ENCODE measurements at regions not wholly inside any gene's neighbourhood (a gene's known extent, or its start where the extent isn't known, plus 50 kb on each side); places are given as distances from the start of the nearest gene placed in this dataset.

DNA sequence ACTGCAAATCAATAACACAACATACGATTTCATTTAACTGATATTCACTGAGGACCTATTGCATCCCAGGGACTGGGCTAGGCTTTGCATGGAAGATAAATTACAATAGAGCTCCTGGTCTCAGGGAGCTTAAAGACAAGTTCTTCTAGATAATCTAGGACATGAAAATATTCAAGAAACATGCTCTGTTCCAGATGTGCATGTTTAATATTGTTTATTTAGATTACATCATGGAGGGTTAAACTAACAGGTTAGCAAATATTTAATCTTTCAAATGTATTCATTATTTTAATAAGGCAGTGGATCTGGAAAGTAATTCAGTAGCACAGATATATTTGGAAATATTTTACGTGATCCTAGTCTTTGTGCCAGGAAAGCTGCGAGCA lies 2430.3 kb downstream of the PCDH7 start:
- DNase-seq (ENCODE audit: low spot score in 2 of 2) = no peak
- TF ChIP-seq POLR2AphosphoS5 (IDR thresholded peaks at IDR 0.05) (no peak), POLR2A (IDR thresholded peaks at IDR 0.05) (no peak)
- TF ChIP-seq, protein P1, sequence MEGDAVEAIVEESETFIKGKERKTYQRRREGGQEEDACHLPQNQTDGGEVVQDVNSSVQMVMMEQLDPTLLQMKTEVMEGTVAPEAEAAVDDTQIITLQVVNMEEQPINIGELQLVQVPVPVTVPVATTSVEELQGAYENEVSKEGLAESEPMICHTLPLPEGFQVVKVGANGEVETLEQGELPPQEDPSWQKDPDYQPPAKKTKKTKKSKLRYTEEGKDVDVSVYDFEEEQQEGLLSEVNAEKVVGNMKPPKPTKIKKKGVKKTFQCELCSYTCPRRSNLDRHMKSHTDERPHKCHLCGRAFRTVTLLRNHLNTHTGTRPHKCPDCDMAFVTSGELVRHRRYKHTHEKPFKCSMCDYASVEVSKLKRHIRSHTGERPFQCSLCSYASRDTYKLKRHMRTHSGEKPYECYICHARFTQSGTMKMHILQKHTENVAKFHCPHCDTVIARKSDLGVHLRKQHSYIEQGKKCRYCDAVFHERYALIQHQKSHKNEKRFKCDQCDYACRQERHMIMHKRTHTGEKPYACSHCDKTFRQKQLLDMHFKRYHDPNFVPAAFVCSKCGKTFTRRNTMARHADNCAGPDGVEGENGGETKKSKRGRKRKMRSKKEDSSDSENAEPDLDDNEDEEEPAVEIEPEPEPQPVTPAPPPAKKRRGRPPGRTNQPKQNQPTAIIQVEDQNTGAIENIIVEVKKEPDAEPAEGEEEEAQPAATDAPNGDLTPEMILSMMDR (IDR thresholded peaks at IDR 0.05) = no peak
- Histone ChIP-seq H3K36me3 (no peaks in the 10 kb centered on the region), H3K4me1 (no peaks in the 10 kb centered on the region), H3K27ac (no peak overlapping the region), H3K4me3 (no peak overlapping the region), H3K9me3 (no peaks in the 10 kb centered on the region), H3K27me3 (no peaks in the 10 kb centered on the region)
- intact Hi-C loops (cut with DNase I; ENCODE audit: low total_unique reads) = no loop called here

DNA sequence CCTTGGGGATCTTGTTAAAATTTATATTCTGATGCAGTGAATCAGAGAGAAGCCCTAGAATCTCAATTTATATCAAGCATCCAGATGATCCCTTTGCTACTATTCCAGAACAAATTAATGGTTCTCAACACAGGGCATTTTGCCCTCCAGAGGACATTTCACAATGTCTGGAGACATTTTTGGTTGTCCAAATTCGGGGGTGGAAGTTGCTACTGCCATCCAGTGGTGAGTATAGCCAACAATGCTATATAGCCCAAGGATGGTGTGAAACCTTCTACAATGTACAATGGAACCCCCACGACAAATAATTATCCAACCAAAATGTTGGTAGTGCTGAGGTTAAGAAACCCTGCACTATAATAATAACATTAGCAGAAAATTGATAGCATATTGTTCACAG lies 2440.0 kb downstream of the PCDH7 start:
- Histone ChIP-seq H3K4me1 (no peaks in the 10 kb centered on the region), H3K4me3 (no peak overlapping the region), H3K9me3 (peaks cover 0 to 16% of the 10 kb centered on the region in 2 donors), H3K27me3 (no peaks in the 10 kb centered on the region), H3K36me3 (no peaks in the 10 kb centered on the region), H3K27ac (no peak overlapping the region)
- intact Hi-C loops (cut with DNase I; ENCODE audit: low total_unique reads) = no loop called here
- no peak for TF ChIP-seq POLR2A (IDR thresholded peaks at IDR 0.05)
- no peak for TF ChIP-seq POLR2AphosphoS5 (IDR thresholded peaks at IDR 0.05)
- no peak for DNase-seq (ENCODE audit: low spot score in 2 of 2)

DNA sequence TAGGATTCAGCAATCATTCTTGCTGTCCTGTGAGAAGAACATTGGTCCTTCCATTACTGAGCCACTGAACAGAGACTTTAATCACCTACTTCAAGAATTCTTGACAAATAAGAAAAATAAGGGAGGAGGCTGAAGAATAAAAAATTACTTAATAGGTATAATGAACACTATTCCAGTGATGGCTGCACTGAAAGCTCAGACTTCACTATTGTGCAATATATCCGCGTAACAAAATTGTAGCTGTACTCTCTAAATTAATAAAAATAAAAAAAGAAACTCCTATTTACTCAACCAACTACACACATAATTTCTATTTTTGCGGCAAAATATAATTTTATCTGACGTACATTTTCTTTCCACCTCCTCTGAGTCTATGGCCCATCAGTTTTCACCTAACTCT lies 2441.0 kb downstream of the PCDH7 start:
- Histone ChIP-seq H3K36me3 (no peaks in the 10 kb centered on the region), H3K27me3 (no peaks in the 10 kb centered on the region), H3K4me3 (no peak overlapping the region), H3K27ac (no peak overlapping the region), H3K9me3 (peaks cover 0 to 12% of the 10 kb centered on the region in 2 donors), H3K4me1 (no peaks in the 10 kb centered on the region)
- intact Hi-C loops (cut with DNase I; ENCODE audit: low total_unique reads) = no loop called here
- no peak for DNase-seq (ENCODE audit: low spot score in 2 of 2)
- TF ChIP-seq POLR2AphosphoS5 (IDR thresholded peaks at IDR 0.05) = no peak
- TF ChIP-seq POLR2A (IDR thresholded peaks at IDR 0.05) = no peak
- TF ChIP-seq, protein P1 (IDR thresholded peaks at IDR 0.05) = no peak

DNA sequence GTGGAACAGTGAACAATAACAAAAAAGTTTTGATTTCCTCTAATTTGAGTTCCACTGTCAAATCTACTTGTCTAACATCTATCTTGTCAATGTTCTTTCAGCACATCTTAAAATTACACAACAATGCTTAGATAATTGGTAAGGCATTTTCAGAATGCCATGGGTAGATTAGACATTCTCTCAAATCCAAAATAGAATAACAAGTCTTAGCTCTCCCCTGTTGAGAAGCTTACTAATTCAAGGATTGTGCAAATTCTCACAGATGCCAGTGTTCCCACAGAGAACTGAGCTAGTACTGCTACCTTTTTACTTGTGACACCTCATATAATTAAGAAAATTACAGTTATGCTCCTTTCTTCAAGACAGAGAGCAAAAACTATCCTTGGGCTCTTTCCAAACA lies 2442.0 kb downstream of the PCDH7 start:
- DNase-seq (ENCODE audit: low spot score in 2 of 2) = no peak
- intact Hi-C loops (cut with DNase I; ENCODE audit: low total_unique reads) = no loop called here
- peaks cover 0 to 3% of the 10 kb centered on the region in 2 donors for H3K9me3 ChIP-seq
- no peak overlapping the region for H3K4me3 ChIP-seq
- TF ChIP-seq POLR2A (IDR thresholded peaks at IDR 0.05) = no peak
- TF ChIP-seq, protein P1 (IDR thresholded peaks at IDR 0.05) = no peak
- no peak for TF ChIP-seq POLR2AphosphoS5 (IDR thresholded peaks at IDR 0.05)
- H3K36me3 ChIP-seq = no peaks in the 10 kb centered on the region
- no peaks in the 10 kb centered on the region for H3K27me3 ChIP-seq
- no peaks in the 10 kb centered on the region for H3K4me1 ChIP-seq
- no peak overlapping the region for H3K27ac ChIP-seq

DNA sequence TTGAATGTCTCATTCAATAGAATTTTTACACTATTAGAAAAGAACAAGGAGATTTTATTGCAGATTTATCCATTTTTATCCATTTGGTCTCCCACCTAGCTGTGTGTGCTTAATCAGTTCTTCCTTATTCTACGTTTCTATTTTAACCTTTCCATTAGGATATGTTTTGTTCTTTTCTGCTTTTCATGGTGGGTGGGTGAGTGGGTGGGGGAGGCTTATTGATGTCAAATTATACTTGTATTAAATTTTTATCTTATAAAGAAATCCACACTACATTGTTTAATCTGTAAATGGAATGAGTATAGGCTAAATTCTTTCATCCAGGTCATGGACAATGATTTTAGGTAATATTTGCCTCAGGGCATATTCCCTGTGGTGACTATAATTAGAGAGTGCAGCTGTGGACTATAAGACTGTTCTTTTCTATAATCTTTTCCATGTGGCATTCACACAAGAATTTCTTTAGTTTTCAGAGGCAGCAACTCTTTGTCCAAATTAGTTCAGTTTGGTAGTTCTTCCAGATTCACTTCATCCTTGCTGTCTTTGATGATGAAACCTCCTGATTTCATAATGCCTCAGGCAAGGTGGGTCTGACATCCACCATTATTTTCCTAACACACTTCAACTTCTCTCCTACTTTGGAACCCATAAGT lies 2451.8 kb downstream of the PCDH7 start:
- Histone ChIP-seq H3K4me3 (no peak overlapping the region), H3K27me3 (no peaks in the 10 kb centered on the region), H3K4me1 (no peaks in the 10 kb centered on the region), H3K27ac (no peak overlapping the region), H3K9me3 (no peaks in the 10 kb centered on the region), H3K36me3 (no peaks in the 10 kb centered on the region)
- TF ChIP-seq, protein P1 (IDR thresholded peaks at IDR 0.05) = no peak
- TF ChIP-seq POLR2A (IDR thresholded peaks at IDR 0.05) (no peak), POLR2AphosphoS5 (IDR thresholded peaks at IDR 0.05) (no peak)
- DNase-seq (ENCODE audit: low spot score in 2 of 2) = no peak
- intact Hi-C loops (cut with DNase I; ENCODE audit: low total_unique reads) = no loop called here
